ENCODE measurements at regions not wholly inside any gene's neighbourhood (a gene's known extent, or its start where the extent isn't known, plus 50 kb on each side); places are given as distances from the start of the nearest gene placed in this dataset.

DNA sequence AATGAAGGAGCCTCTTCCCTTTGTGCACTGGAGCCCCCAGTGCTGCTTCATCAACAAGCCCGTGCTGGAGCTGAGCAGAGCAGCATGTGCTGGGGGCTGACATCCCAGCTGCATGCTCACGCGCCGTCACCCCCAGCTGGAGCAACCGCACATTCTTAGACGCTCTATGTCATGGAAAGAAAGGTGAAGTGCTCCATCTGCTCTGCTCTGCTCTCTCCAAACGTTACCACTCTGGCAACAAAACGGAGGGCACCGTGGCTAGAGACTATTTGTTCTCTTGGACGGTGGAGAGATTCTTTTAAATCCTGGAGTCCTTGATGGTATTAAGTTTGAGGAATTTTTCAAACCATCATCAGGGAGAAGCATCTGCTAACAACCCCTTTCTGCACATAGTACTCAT, 208.4 kb downstream of the C12orf75 start:
- DNase-seq (no peak), ATAC-seq (ENCODE audit: low read depth in 2 of 2) (no peak)
- Mint-ChIP-seq H3K9me3 (peaks cover 12 to 41% (median 26%) of the 10 kb centered on the region in 7 donors), H3K27ac (no peak overlapping the region), H3K27me3 (peaks cover 0 to 10% (median 0%) of the 10 kb centered on the region in 3 donors), H3K36me3 (no peaks in the 10 kb centered on the region), H3K4me3 (no peak overlapping the region), H3K4me1 (no peaks in the 10 kb centered on the region)

DNA sequence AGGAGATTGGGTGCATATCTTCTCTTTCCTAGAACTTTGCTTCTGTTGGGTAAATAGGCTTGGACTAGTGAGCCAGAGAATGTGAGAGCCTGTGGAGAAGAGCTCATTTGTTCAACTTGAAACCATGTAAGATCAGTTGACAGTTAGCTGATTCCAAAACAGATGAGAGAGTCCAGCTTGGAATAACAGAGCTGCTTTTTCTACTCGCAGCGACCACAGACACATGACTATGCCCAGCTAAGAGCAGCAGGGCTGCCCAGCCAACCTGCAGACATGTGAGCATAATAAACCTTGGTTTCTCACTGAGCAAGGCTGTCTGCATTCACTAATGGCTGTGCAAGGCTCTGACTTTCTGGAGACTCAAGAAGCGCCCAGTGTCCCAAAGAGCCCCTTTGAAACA, 209.2 kb downstream of the C12orf75 start:
- DNase-seq = no peak
- Mint-ChIP-seq H3K27ac (no peak overlapping the region), H3K36me3 (no peaks in the 10 kb centered on the region), H3K4me1 (no peaks in the 10 kb centered on the region), H3K4me3 (no peak overlapping the region), H3K27me3 (peaks cover 0 to 7% (median 0%) of the 10 kb centered on the region in 3 donors), H3K9me3 (peaks cover 8 to 37% (median 19%) of the 10 kb centered on the region in 7 donors)
- ATAC-seq (ENCODE audit: low read depth in 2 of 2) = no peak

DNA sequence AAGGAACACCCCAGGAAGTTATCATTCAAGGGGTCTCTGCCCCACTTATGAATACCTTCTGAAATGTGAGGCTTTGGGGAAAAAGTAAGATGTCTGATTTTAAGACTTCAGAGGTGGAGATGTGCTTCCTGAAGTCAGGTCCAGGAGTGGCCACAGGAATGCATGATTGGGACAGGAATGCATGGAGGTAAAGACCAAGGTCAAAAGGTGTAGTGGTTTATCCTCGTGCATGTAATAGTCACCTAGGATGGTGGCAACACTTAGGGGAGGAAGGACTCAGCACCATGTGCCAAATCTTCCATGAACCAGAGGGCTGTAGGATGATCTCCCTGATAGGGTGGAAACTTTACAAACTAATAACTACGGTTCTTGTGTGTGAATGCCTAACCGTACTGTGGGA, 217.3 kb downstream of the C12orf75 start:
- Mint-ChIP-seq H3K27me3 (peaks cover 0 to 11% (median 4%) of the 10 kb centered on the region in 3 donors), H3K36me3 (no peaks in the 10 kb centered on the region), H3K4me3 (no peak overlapping the region), H3K9me3 (peaks cover 3 to 14% (median 6%) of the 10 kb centered on the region in 7 donors), H3K4me1 (no peaks in the 10 kb centered on the region), H3K27ac (no peak overlapping the region)
- ATAC-seq (ENCODE audit: low read depth in 2 of 2) (no peak), DNase-seq (no peak)

DNA sequence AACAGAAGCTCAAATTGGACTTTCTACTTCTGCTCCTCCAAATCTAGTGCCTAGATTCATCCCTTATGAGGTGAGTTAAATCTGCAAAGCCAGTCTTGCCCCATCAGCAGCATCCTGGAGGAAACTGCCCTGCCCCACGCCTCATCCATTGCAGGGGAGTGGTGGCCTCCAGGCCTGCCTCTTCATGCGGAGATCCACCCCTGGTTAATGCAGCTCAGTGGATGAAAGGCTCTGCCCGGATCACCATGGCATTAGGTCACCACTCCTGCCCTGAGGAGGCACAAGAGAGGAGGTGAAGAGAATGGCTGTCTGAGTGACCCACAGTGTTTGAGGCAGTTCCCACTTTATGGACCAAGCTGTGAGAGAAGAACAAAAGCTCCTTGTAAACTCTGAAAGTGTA, 218.1 kb downstream of the C12orf75 start:
- Mint-ChIP-seq H3K4me1 (no peaks in the 10 kb centered on the region), H3K9me3 (peaks cover 2 to 14% (median 6%) of the 10 kb centered on the region in 7 donors), H3K27ac (no peak overlapping the region)

DNA sequence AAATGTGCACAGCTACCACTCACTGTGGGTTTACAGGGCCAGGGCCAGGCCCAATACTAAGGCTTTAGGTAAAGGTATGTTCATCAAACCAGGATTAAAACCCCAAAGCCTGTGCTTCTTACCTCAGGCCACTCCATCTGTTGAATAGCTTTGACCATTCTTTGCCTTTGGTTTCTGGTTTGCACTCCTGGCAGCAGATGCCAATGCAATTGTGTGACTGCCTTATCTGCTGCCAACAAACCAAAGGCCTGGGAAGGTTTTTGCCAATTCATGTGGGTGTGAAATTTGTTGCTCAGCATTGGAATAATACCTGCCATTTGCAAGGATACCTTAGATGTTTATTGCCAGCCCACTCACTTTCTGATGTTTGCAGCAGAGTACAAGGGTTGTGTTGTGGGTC, 221.6 kb downstream of the C12orf75 start:
- H3K4me3 Mint-ChIP-seq = no peak overlapping the region
- peaks cover 2 to 6% (median 4%) of the 10 kb centered on the region in 3 donors for H3K27me3 Mint-ChIP-seq
- DNase-seq = no peak
- H3K4me1 Mint-ChIP-seq = no peaks in the 10 kb centered on the region
- ATAC-seq (ENCODE audit: low read depth in 2 of 2) = no peak
- peaks cover 0 to 8% (median 0%) of the 10 kb centered on the region in 7 donors for H3K9me3 Mint-ChIP-seq
- no peaks in the 10 kb centered on the region for H3K36me3 Mint-ChIP-seq
- no peak overlapping the region for H3K27ac Mint-ChIP-seq

More for the DNA sequence above, 218.1 kb downstream of the C12orf75 start:
- H3K4me3 Mint-ChIP-seq = no peak overlapping the region
- no peak for DNase-seq
- no peaks in the 10 kb centered on the region for H3K36me3 Mint-ChIP-seq
- H3K27me3 Mint-ChIP-seq = peaks cover 0 to 11% (median 4%) of the 10 kb centered on the region in 3 donors
- ATAC-seq (ENCODE audit: low read depth in 2 of 2) = no peak

DNA sequence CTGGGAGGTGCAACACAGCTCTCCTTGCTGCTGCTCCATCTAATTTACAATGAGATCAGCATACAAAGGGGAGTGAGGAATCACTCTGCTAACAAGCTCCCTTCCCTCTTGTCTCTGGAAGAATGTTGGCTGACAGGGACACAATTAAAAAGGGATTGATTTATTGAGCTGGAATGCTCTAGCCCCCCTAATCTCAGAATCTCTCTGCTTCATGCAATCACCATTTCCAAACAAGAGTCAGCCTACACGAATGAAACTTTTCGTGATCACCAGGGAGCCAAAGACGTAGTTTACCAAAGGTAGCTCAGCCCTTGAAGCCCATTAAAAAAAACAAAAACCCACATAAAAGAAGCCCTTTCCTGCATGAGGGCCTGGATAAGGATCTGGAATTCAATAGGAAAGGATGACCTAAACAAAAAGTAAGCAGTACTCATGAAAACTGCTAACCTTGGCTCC, 223.8 kb downstream of the C12orf75 start:
- Mint-ChIP-seq H3K4me3 (no peak overlapping the region), H3K27me3 (peaks cover 0 to 9% (median 6%) of the 10 kb centered on the region in 3 donors), H3K9me3 (peaks cover 0 to 6% (median 0%) of the 10 kb centered on the region in 7 donors), H3K4me1 (no peaks in the 10 kb centered on the region), H3K27ac (no peak overlapping the region), H3K36me3 (no peaks in the 10 kb centered on the region)
- DNase-seq (no peak), ATAC-seq (ENCODE audit: low read depth in 2 of 2) (no peak)

DNA sequence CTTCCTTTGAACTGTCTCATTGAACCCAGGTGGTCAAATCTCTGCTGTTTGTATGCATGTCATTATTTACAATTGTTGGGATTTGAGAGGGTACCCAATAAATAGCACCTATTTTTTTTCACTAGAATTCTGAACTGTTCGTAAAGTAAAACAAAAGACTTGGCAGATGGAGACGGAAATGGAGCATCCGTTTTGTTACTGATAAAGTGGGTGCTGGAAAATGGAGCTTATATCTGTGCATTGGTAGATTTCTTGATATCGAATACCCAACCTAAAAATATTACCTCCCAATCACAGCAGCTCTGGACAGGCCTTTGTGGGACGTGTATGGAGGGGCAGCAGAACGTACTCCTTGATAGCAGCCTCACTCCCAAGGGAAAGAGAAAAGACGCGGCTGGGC, 224.4 kb downstream of the C12orf75 start:
- Mint-ChIP-seq H3K9me3 (peaks cover 0 to 2% (median 0%) of the 10 kb centered on the region in 7 donors), H3K27me3 (peaks cover under 1 to 9% (median 2%) of the 10 kb centered on the region in 3 donors), H3K4me3 (no peak overlapping the region), H3K36me3 (no peaks in the 10 kb centered on the region), H3K4me1 (no peaks in the 10 kb centered on the region), H3K27ac (peak overlapping the region in 1 of 6 donors; percentile 44)
- ATAC-seq (ENCODE audit: low read depth in 2 of 2) (no peak), DNase-seq (no peak)

DNA sequence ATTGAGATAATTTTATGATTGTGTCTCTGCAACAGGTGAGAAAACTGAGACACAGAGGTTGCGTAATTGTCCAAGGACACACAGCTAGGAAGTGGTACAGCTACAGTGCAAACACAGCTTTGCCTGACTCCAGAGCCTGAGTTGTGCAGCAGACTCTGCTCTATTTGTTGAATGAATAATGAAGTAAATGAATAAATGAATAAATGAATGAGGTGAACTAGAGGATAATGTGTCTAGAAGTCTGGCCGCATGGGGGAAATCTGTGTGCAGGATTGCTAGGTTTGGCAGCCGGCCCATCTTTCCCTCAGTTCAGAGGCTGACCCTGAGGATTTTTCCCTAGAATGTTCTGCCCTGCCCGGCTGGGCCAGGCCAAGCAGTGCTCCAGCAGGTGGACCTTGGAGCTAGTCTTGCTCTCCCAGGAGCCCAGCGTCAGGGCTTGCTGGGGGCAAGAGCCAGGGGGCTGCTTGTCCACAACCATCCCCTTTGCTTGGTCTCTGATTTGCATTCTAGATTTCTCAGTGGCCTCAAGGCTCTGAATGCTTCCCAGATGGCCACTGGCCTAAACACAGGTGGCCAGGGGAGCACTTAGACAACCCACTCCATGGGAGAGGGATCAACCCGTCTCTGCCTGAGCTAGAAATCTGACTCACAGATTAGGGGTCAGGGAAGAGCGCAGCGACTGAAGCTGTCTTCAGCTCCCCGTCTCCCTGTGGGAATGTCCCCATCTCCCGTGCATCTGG, 225.2 kb downstream of the C12orf75 start:
- H3K4me3 Mint-ChIP-seq = no peak overlapping the region
- DNase-seq = no peak
- H3K27me3 Mint-ChIP-seq = peaks cover 0 to 9% (median 9%) of the 10 kb centered on the region in 3 donors
- no peaks in the 10 kb centered on the region for H3K4me1 Mint-ChIP-seq
- ATAC-seq (ENCODE audit: low read depth in 2 of 2) = no peak
- no peak overlapping the region for H3K27ac Mint-ChIP-seq
- H3K9me3 Mint-ChIP-seq = peaks cover 0 to 5% (median 0%) of the 10 kb centered on the region in 7 donors
- no peaks in the 10 kb centered on the region for H3K36me3 Mint-ChIP-seq

DNA sequence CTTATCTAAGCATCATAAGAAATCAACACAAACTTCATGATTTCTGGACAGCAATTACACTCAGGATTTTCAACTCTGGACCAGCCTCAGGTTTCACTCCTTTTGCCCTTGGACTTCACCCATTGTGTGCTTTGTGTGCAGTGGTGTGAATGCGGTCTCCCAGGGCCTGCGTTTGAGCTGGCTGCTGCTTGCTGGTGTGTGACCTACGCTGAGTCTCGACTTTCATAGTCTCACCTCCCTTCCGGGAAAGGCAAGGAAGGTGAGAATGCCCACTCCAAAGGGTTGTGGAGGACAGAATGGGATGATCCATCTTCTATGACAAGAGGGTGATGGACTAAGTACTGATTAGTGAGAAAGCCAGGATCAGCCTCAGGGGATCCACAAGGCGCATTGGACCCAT, 228.8 kb downstream of the C12orf75 start:
- Mint-ChIP-seq H3K4me3 (no peak overlapping the region), H3K27ac (no peak overlapping the region), H3K9me3 (peaks cover 0 to 5% (median 0%) of the 10 kb centered on the region in 7 donors), H3K36me3 (no peaks in the 10 kb centered on the region), H3K27me3 (peaks cover 0 to 11% (median 9%) of the 10 kb centered on the region in 3 donors), H3K4me1 (no peaks in the 10 kb centered on the region)
- ATAC-seq (ENCODE audit: low read depth in 2 of 2) (no peak), DNase-seq (no peak)

DNA sequence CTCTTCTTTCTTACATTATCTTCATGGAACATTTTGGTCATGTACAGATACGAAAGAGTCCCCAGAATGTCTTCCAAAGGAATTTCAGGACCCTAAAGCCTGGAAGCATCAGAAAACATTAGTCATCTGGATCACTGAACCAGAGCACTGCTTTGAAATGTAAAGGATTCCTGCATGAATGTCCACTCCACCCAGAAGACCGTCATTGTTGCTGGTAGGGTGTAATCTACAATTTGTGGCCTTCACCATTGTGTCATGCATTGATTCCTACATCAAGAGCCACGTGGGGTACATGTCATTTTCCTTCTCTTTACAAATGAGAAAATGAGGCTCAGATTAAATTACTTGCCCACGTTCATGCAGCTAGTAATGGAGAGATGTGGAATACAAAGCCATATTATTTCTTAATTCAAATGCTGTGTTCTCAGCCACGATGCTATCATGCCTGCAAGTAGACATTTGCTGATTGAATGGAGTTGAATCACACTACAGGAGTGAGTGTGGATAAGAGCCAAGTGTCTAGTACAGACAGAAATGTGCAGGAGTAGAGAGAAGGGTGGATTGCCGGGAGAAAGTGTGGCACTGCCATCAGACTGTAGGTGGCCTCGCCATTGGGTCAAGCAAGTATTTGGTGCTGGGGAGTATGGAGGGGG, 231.2 kb downstream of the C12orf75 start:
- ATAC-seq (ENCODE audit: low read depth in 2 of 2) (no peak), DNase-seq (no peak)
- H3K9me3 Mint-ChIP-seq = peaks cover 0 to 5% (median 0%) of the 10 kb centered on the region in 7 donors
- H3K27me3 Mint-ChIP-seq = peaks cover 0 to 11% (median 9%) of the 10 kb centered on the region in 3 donors
- H3K27ac Mint-ChIP-seq = no peak overlapping the region
- no peaks in the 10 kb centered on the region for H3K36me3 Mint-ChIP-seq
- H3K4me3 Mint-ChIP-seq = no peak overlapping the region
- no peaks in the 10 kb centered on the region for H3K4me1 Mint-ChIP-seq

DNA sequence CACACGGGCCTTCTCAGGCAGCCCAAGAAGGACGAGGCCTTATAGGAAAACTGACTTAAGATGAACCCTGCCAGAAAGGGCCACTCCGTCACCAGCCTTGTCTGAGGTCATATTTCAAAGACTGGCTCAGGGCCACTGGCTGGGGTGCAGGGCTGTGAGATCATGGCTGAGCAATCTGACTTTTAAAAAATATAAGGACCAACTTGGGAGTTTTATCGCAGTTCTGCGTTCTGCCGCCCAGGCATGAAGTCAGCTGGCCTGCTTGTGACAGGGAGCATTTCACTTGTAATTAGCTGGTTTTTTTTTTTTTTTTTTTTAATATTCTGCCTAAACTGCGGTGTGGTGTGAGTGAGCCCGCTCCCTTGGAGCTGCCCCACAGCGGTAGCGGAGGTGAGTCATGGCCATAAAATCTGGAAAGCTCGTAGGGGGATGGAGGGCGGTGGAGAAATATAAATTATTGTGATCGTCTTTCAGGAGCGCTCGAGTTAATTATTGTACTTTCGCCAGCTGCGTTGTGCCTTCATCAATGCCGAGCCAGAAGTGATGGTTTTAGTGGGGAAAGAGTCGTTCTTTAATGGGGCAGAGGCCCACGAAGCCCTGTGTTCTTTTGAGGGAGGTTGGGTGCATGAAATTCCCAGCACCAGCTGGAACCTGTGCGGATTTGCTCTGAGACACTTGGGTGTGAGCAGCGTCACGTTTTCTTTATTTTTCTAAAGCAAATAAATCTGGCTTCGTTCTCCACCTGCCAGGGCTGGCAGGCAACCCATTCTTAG, 231.9 kb downstream of the C12orf75 start:
- Mint-ChIP-seq H3K4me3 (no peak overlapping the region), H3K27ac (no peak overlapping the region), H3K27me3 (peaks cover 0 to 13% (median 4%) of the 10 kb centered on the region in 3 donors), H3K9me3 (peaks cover 0 to 5% (median 0%) of the 10 kb centered on the region in 7 donors), H3K36me3 (no peaks in the 10 kb centered on the region), H3K4me1 (no peaks in the 10 kb centered on the region)
- DNase-seq = no peak
- no peak for ATAC-seq (ENCODE audit: low read depth in 2 of 2)

DNA sequence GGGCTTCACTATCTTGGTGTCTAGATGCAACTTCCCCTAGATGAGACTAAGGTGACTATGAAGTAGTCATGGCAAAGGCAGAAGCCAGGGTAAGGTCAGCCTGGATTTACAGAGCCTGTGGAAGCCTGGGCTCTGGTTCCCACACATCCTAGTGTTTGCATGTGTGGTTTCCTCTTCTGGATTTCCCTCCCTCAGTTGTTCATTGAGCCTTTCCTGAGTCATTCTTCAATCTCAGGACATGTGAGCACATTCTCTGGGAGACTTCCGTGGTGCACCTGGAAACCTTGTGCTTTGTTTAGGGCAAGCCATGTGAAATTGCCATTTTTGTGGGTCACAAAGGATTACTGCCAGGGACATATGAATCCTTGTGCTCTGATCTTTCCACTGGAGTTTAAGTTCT, 236.6 kb downstream of the C12orf75 start:
- DNase-seq (no peak), ATAC-seq (ENCODE audit: low read depth in 2 of 2) (no peak)
- Mint-ChIP-seq H3K27ac (no peak overlapping the region), H3K4me1 (no peaks in the 10 kb centered on the region), H3K9me3 (peaks cover 0 to 2% (median 0%) of the 10 kb centered on the region in 7 donors), H3K36me3 (no peaks in the 10 kb centered on the region), H3K27me3 (peaks cover 0 to 8% (median 5%) of the 10 kb centered on the region in 3 donors), H3K4me3 (no peak overlapping the region)

DNA sequence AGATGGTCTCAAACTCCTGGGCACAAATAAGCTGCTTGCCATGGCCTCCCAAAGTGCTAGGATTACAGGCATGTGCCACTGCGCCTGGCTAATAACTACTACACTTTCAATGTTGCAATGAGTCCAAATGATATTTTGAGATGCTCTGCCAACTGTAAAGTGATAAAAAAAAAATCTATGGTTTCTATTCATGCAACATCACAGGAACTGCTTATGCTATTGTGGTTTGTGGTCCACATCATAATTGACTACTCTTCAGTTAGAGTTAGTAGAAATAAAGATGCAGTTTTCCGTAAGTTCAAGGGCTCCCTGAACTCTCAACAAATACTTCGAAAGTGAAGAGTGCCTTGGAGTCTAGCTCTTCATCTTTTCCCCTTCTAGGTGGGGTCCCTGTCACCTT, 239.4 kb downstream of the C12orf75 start:
- Mint-ChIP-seq H3K27me3 (peaks cover 0 to 11% (median 5%) of the 10 kb centered on the region in 3 donors), H3K4me3 (no peak overlapping the region), H3K36me3 (no peaks in the 10 kb centered on the region), H3K4me1 (no peaks in the 10 kb centered on the region), H3K27ac (no peak overlapping the region), H3K9me3 (peaks cover 0 to 3% (median 0%) of the 10 kb centered on the region in 7 donors)
- ATAC-seq (ENCODE audit: low read depth in 2 of 2) (no peak), DNase-seq (no peak)
